ENCODE measurements at regions not wholly inside any gene's neighbourhood (a gene's known extent, or its start where the extent isn't known, plus 50 kb on each side); places are given as distances from the start of the nearest gene placed in this dataset.

DNA sequence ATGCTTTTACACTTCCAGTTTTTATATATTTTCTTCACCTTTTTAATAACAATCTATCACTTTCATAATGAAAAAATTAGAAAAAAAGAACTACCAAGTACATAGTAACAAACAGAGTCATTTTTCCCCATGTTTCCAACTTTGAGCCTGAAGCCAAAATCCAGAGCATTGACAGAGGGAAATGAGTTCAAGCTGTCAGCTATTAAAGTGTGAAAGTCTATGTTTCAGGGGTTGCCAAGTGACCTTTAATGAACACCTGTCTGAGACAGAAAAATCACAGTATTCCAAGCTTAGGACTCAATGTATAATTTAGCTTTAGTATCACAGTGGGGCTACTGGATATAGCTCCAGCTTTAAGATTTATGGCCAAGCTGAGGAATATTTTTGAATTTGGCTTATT lies 128.3 kb upstream of the GADL1 start:
- CTCF ChIA-PET (ENCODE audit: low intra/inter-chr PET ratio, low total read pairs): no interaction called here
- DNase-seq (ENCODE audit: low spot score) (no peak), ATAC-seq (no peak), FAIRE-seq (no peak)
- Histone ChIP-seq H3K27me3 (ENCODE audit: control insufficient read depth in 1 of 2, insufficient read depth in 2 of 2, low read length in 2 of 2) (no peaks in the 10 kb centered on the region), H3K36me3 (replicated peaks in 1 of 2; ENCODE audit: control insufficient read depth in 1 of 2, insufficient read depth in 2 of 2, low read length in 2 of 2) (no peaks in the 10 kb centered on the region), H3K27ac (ENCODE audit: extremely low read length, insufficient read depth, low read length) (no peak overlapping the region), H2AFZ (ENCODE audit: low read length) (no peak overlapping the region), H3K4me3 (replicated peaks in 1 of 3; ENCODE audit: insufficient read depth in 1 of 3, low read depth in 2 of 3, low read length in 3 of 3) (no peak overlapping the region), H3K4me1 (ENCODE audit: insufficient read depth, low read length) (no peaks in the 10 kb centered on the region), H3K79me2 (ENCODE audit: insufficient read depth, low read length) (no peaks in the 10 kb centered on the region), H3K9me3 (ENCODE audit: low read length) (peaks cover 3% of the 10 kb centered on the region; the same call in 1 of the 2 replicates), H4K20me1 (ENCODE audit: insufficient read depth, low read length) (no peaks in the 10 kb centered on the region), H3K4me2 (ENCODE audit: low read depth, low read length) (no peak overlapping the region), H3K9ac (ENCODE audit: insufficient read depth, low read depth, low read length) (no peak overlapping the region)
- intact Hi-C loops (cut with micrococcal nuclease; ENCODE audit: unreplicated experiment) (no loop called here), in situ Hi-C loops (cut with HindIII; ENCODE audit: extremely low pct_ligation_motif_present, low pct_unique_long_range_greater_than_20kb) (no loop called here)
- no TSS peak for BruUV-seq (replicated peaks)
- POLR2A ChIA-PET: no interaction called here
- TF ChIP-seq ISX (CRISPR knock-in tag; conservative IDR thresholded peaks at IDR 0.05) (no peak), TBP (CRISPR knock-in tag; IDR thresholded peaks at IDR 0.05) (no peak), TCF7 (IDR thresholded peaks at IDR 0.05; ENCODE audit: low read depth) (no peak), FOXC1 (CRISPR knock-in tag; IDR thresholded peaks at IDR 0.05; ENCODE audit: borderline replicate concordance) (no peak), ZSCAN20 (CRISPR knock-in tag; IDR thresholded peaks at IDR 0.05; ENCODE audit: borderline replicate concordance) (no peak), ZSCAN9 (CRISPR knock-in tag; IDR thresholded peaks at IDR 0.05; ENCODE audit: borderline replicate concordance) (no peak), ZNF101 (CRISPR knock-in tag; IDR thresholded peaks at IDR 0.05; ENCODE audit: borderline replicate concordance, low read depth) (no peak), SP140L (CRISPR knock-in tag; IDR thresholded peaks at IDR 0.05; ENCODE audit: borderline replicate concordance) (no peak), ZNF234 (CRISPR knock-in tag; conservative IDR thresholded peaks at IDR 0.05) (no peak), ZNF879 (CRISPR knock-in tag; IDR thresholded peaks at IDR 0.05) (no peak), EEA1 (CRISPR knock-in tag; IDR thresholded peaks at IDR 0.05; ENCODE audit: borderline replicate concordance) (no peak)
- TF ChIP-seq, protein P1, sequence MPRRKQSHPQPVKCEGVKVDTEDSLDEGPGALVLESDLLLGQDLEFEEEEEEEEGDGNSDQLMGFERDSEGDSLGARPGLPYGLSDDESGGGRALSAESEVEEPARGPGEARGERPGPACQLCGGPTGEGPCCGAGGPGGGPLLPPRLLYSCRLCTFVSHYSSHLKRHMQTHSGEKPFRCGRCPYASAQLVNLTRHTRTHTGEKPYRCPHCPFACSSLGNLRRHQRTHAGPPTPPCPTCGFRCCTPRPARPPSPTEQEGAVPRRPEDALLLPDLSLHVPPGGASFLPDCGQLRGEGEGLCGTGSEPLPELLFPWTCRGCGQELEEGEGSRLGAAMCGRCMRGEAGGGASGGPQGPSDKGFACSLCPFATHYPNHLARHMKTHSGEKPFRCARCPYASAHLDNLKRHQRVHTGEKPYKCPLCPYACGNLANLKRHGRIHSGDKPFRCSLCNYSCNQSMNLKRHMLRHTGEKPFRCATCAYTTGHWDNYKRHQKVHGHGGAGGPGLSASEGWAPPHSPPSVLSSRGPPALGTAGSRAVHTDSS (CRISPR knock-in tag; conservative IDR thresholded peaks at IDR 0.05): no peak
- TF ChIP-seq, protein P2, sequence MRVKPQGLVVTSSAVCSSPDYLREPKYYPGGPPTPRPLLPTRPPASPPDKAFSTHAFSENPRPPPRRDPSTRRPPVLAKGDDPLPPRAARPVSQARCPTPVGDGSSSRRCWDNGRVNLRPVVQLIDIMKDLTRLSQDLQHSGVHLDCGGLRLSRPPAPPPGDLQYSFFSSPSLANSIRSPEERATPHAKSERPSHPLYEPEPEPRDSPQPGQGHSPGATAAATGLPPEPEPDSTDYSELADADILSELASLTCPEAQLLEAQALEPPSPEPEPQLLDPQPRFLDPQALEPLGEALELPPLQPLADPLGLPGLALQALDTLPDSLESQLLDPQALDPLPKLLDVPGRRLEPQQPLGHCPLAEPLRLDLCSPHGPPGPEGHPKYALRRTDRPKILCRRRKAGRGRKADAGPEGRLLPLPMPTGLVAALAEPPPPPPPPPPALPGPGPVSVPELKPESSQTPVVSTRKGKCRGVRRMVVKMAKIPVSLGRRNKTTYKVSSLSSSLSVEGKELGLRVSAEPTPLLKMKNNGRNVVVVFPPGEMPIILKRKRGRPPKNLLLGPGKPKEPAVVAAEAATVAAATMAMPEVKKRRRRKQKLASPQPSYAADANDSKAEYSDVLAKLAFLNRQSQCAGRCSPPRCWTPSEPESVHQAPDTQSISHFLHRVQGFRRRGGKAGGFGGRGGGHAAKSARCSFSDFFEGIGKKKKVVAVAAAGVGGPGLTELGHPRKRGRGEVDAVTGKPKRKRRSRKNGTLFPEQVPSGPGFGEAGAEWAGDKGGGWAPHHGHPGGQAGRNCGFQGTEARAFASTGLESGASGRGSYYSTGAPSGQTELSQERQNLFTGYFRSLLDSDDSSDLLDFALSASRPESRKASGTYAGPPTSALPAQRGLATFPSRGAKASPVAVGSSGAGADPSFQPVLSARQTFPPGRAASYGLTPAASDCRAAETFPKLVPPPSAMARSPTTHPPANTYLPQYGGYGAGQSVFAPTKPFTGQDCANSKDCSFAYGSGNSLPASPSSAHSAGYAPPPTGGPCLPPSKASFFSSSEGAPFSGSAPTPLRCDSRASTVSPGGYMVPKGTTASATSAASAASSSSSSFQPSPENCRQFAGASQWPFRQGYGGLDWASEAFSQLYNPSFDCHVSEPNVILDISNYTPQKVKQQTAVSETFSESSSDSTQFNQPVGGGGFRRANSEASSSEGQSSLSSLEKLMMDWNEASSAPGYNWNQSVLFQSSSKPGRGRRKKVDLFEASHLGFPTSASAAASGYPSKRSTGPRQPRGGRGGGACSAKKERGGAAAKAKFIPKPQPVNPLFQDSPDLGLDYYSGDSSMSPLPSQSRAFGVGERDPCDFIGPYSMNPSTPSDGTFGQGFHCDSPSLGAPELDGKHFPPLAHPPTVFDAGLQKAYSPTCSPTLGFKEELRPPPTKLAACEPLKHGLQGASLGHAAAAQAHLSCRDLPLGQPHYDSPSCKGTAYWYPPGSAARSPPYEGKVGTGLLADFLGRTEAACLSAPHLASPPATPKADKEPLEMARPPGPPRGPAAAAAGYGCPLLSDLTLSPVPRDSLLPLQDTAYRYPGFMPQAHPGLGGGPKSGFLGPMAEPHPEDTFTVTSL (CRISPR knock-in tag; IDR thresholded peaks at IDR 0.05; ENCODE audit: borderline replicate concordance): no peak
- TF ChIP-seq, protein P3, sequence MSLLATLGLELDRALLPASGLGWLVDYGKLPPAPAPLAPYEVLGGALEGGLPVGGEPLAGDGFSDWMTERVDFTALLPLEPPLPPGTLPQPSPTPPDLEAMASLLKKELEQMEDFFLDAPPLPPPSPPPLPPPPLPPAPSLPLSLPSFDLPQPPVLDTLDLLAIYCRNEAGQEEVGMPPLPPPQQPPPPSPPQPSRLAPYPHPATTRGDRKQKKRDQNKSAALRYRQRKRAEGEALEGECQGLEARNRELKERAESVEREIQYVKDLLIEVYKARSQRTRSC (CRISPR knock-in tag; IDR thresholded peaks at IDR 0.05; ENCODE audit: low read depth): no peak
- TF ChIP-seq, protein P4, sequence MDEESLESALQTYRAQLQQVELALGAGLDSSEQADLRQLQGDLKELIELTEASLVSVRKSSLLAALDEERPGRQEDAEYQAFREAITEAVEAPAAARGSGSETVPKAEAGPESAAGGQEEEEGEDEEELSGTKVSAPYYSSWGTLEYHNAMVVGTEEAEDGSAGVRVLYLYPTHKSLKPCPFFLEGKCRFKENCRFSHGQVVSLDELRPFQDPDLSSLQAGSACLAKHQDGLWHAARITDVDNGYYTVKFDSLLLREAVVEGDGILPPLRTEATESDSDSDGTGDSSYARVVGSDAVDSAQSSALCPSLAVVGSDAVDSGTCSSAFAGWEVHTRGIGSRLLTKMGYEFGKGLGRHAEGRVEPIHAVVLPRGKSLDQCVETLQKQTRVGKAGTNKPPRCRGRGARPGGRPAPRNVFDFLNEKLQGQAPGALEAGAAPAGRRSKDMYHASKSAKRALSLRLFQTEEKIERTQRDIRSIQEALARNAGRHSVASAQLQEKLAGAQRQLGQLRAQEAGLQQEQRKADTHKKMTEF (CRISPR knock-in tag; IDR thresholded peaks at IDR 0.05): no peak
- TF ChIP-seq, protein P5, sequence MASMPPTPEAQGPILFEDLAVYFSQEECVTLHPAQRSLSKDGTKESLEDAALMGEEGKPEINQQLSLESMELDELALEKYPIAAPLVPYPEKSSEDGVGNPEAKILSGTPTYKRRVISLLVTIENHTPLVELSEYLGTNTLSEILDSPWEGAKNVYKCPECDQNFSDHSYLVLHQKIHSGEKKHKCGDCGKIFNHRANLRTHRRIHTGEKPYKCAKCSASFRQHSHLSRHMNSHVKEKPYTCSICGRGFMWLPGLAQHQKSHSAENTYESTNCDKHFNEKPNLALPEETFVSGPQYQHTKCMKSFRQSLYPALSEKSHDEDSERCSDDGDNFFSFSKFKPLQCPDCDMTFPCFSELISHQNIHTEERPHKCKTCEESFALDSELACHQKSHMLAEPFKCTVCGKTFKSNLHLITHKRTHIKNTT (CRISPR knock-in tag; IDR thresholded peaks at IDR 0.05): no peak

Data from HepG2 (cell line).